IPS DF 4.7 (cell line): ENCODE measurements at regions not wholly inside any gene's neighbourhood (a gene's known extent, or its start where the extent isn't known, plus 50 kb on each side); places are given as distances from the start of the nearest gene placed in this dataset.
"Not testable (repeated sequence)": the region's sequence is repeated elsewhere in the genome, so short reads cannot be mapped to it uniquely, and the experiment has no call there.

Experiments used
- DNase-seq: peaks from one replicate; pipeline ENCODE4 v3.0.0-alpha.2; 2013; ENCODE audit warnings: low spot score; ENCODE audit errors: extremely low read depth

GRCh38 chr4:110424144-110424543 is 51.8 kb upstream of the ENPEP start:
- DNase-seq, result no peak

GRCh38 chr4:110418641-110419040 is 57.3 kb upstream of the ENPEP start:
- no peak for DNase-seq

- no peak for DNase-seq
Observed at GRCh38 chr4:110417136-110417535, 58.8 kb upstream of the ENPEP start.

GRCh38 chr4:110415478-110415877 is 60.5 kb upstream of the ENPEP start:
- no peak for DNase-seq

- no peak for DNase-seq
Observed at GRCh38 chr4:110415041-110415440, 60.9 kb upstream of the ENPEP start.

GRCh38 chr4:110414561-110414920 is 61.4 kb upstream of the ENPEP start:
- DNase-seq, result no peak

GRCh38 chr4:110413807-110414560 is 62.0 kb upstream of the ENPEP start:
- not testable (repeated sequence) for DNase-seq

- no peak for DNase-seq
Observed at GRCh38 chr4:110412354-110413065, 63.4 kb upstream of the ENPEP start.

- peak; percentile 88 for DNase-seq
Observed at GRCh38 chr4:110411574-110412011, 64.4 kb upstream of the ENPEP start.

- not testable (repeated sequence) for DNase-seq
Observed at GRCh38 chr4:110410853-110411573, 64.9 kb upstream of the ENPEP start.

- DNase-seq, result no peak
Observed at GRCh38 chr4:110400086-110400485, 75.9 kb upstream of the ENPEP start.

- DNase-seq, result not testable (repeated sequence)
Observed at GRCh38 chr4:110399046-110399445, 76.9 kb upstream of the ENPEP start.

- no peak for DNase-seq
Observed at GRCh38 chr4:110396963-110397362, 79.0 kb upstream of the ENPEP start.

- no peak for DNase-seq
Observed at GRCh38 chr4:110395421-110395820, 80.5 kb upstream of the ENPEP start.

GRCh38 chr4:110394871-110395270 is 81.1 kb upstream of the ENPEP start:
- no peak for DNase-seq

GRCh38 chr4:110381784-110382183 is 94.2 kb upstream of the ENPEP start:
- no peak for DNase-seq

GRCh38 chr4:110372485-110372884 is 103.5 kb upstream of the ENPEP start:
- DNase-seq, result no peak

- no peak for DNase-seq
Observed at GRCh38 chr4:110371016-110371770, 104.8 kb upstream of the ENPEP start.

GRCh38 chr4:110368409-110368808 is 107.5 kb upstream of the ENPEP start:
- DNase-seq, result no peak

- DNase-seq, result no peak
Observed at GRCh38 chr4:110367156-110367555, 108.8 kb upstream of the ENPEP start.

GRCh38 chr4:110365761-110366160 is 110.2 kb upstream of the ENPEP start:
- DNase-seq, result no peak
